ENCODE measurements at regions not wholly inside any gene's neighbourhood (a gene's known extent, or its start where the extent isn't known, plus 50 kb on each side); places are given as distances from the start of the nearest gene placed in this dataset.

GRCh38 chr5:2133080-2133479 is 250.4 kb upstream of the IRX4 start:
- no peaks in the 10 kb centered on the region for H3K36me3 ChIP-seq (ENCODE audit: control insufficient read depth, low read depth, low read length)
- H3K4me1 ChIP-seq (ENCODE audit: control insufficient read depth, low read depth, low read length) = no peaks in the 10 kb centered on the region
- no peaks in the 10 kb centered on the region for H3K27me3 ChIP-seq (ENCODE audit: control insufficient read depth, insufficient read depth, low read length)
- no peak overlapping the region for H3K9ac ChIP-seq (ENCODE audit: low read length)
- H3K4me3 ChIP-seq (ENCODE audit: low read length) = no peak overlapping the region
- no peak overlapping the region for H3K27ac ChIP-seq (ENCODE audit: low read length)
- H3K9me3 ChIP-seq (ENCODE audit: control insufficient read depth, low read depth, low read length) = no peaks in the 10 kb centered on the region

- no peak overlapping the region for H3K27ac ChIP-seq (ENCODE audit: low read length)
- no peak overlapping the region for H3K4me3 ChIP-seq (ENCODE audit: low read length)
- no peaks in the 10 kb centered on the region for H3K36me3 ChIP-seq (ENCODE audit: control insufficient read depth, low read depth, low read length)
- no peaks in the 10 kb centered on the region for H3K4me1 ChIP-seq (ENCODE audit: control insufficient read depth, low read depth, low read length)
- H3K27me3 ChIP-seq (ENCODE audit: control insufficient read depth, insufficient read depth, low read length) = no peaks in the 10 kb centered on the region
- H3K9ac ChIP-seq (ENCODE audit: low read length) = no peak overlapping the region
- H3K9me3 ChIP-seq (ENCODE audit: control insufficient read depth, low read depth, low read length) = no peaks in the 10 kb centered on the region
Observed at GRCh38 chr5:2132497-2132847, 249.7 kb upstream of the IRX4 start.

GRCh38 chr5:2131826-2132496 is 249.2 kb upstream of the IRX4 start:
- Histone ChIP-seq H3K4me3 (ENCODE audit: low read length) (no peak overlapping the region), H3K4me1 (ENCODE audit: control insufficient read depth, low read depth, low read length) (no peaks in the 10 kb centered on the region), H3K36me3 (ENCODE audit: control insufficient read depth, low read depth, low read length) (no peaks in the 10 kb centered on the region), H3K27ac (ENCODE audit: low read length) (no peak overlapping the region), H3K27me3 (ENCODE audit: control insufficient read depth, insufficient read depth, low read length) (no peaks in the 10 kb centered on the region), H3K9ac (ENCODE audit: low read length) (no peak overlapping the region), H3K9me3 (ENCODE audit: control insufficient read depth, low read depth, low read length) (no peaks in the 10 kb centered on the region)

GRCh38 chr5:2131196-2131595 is 248.5 kb upstream of the IRX4 start:
- Histone ChIP-seq H3K9ac (ENCODE audit: low read length) (no peak overlapping the region), H3K36me3 (ENCODE audit: control insufficient read depth, low read depth, low read length) (no peaks in the 10 kb centered on the region), H3K27ac (ENCODE audit: low read length) (no peak overlapping the region), H3K9me3 (ENCODE audit: control insufficient read depth, low read depth, low read length) (no peaks in the 10 kb centered on the region), H3K27me3 (ENCODE audit: control insufficient read depth, insufficient read depth, low read length) (no peaks in the 10 kb centered on the region), H3K4me3 (ENCODE audit: low read length) (no peak overlapping the region), H3K4me1 (ENCODE audit: control insufficient read depth, low read depth, low read length) (no peaks in the 10 kb centered on the region)

- H3K27me3 ChIP-seq (ENCODE audit: control insufficient read depth, insufficient read depth, low read length) = no peaks in the 10 kb centered on the region
Observed at GRCh38 chr5:2130361-2130760, 247.6 kb upstream of the IRX4 start.

GRCh38 chr5:2129568-2130272 is 247.0 kb upstream of the IRX4 start:
- H3K9me3 ChIP-seq (ENCODE audit: control insufficient read depth, low read depth, low read length) = no peaks in the 10 kb centered on the region
- no peak overlapping the region for H3K27ac ChIP-seq (ENCODE audit: low read length)
- H3K27me3 ChIP-seq (ENCODE audit: control insufficient read depth, insufficient read depth, low read length) = no peaks in the 10 kb centered on the region
- no peak overlapping the region for H3K9ac ChIP-seq (ENCODE audit: low read length)
- H3K36me3 ChIP-seq (ENCODE audit: control insufficient read depth, low read depth, low read length) = no peaks in the 10 kb centered on the region
- H3K4me3 ChIP-seq (ENCODE audit: low read length) = no peak overlapping the region
- no peaks in the 10 kb centered on the region for H3K4me1 ChIP-seq (ENCODE audit: control insufficient read depth, low read depth, low read length)

More at GRCh38 chr5:2130361-2130760, 247.6 kb upstream of the IRX4 start:
- Histone ChIP-seq H3K4me1 (ENCODE audit: control insufficient read depth, low read depth, low read length) (no peaks in the 10 kb centered on the region), H3K9ac (ENCODE audit: low read length) (no peak overlapping the region), H3K9me3 (ENCODE audit: control insufficient read depth, low read depth, low read length) (no peaks in the 10 kb centered on the region), H3K27ac (ENCODE audit: low read length) (no peak overlapping the region), H3K4me3 (ENCODE audit: low read length) (no peak overlapping the region), H3K36me3 (ENCODE audit: control insufficient read depth, low read depth, low read length) (no peaks in the 10 kb centered on the region)

- Histone ChIP-seq H3K9ac (ENCODE audit: low read length) (no peak overlapping the region), H3K4me1 (ENCODE audit: control insufficient read depth, low read depth, low read length) (no peaks in the 10 kb centered on the region), H3K27ac (ENCODE audit: low read length) (no peak overlapping the region), H3K27me3 (ENCODE audit: control insufficient read depth, insufficient read depth, low read length) (no peaks in the 10 kb centered on the region), H3K4me3 (ENCODE audit: low read length) (no peak overlapping the region), H3K36me3 (ENCODE audit: control insufficient read depth, low read depth, low read length) (no peaks in the 10 kb centered on the region), H3K9me3 (ENCODE audit: control insufficient read depth, low read depth, low read length) (no peaks in the 10 kb centered on the region)
Observed at GRCh38 chr5:2128686-2129355, 246.1 kb upstream of the IRX4 start.

DNA sequence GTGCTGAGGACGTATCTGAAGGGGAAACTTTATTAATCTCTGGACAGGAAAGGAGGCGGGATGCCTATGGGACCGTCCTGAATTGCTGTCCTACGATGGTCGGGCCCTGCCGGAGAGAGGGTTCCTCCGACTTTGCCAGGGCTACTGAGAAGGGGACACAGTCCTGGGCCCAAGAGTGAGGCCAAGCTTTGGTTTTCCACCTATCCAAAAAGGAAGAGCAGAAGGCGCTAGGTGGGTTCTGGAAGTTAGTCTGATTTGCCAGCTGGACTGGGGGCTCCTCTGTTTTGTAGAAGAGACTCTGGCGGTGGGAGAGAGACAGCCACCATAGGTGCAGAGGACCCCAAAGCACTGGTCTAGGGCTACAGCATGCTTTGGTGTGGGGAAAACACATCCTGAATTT is 243.8 kb upstream of the IRX4 start:
- Histone ChIP-seq H3K9me3 (ENCODE audit: control insufficient read depth, low read depth, low read length) (no peaks in the 10 kb centered on the region), H3K9ac (ENCODE audit: low read length) (no peak overlapping the region), H3K27me3 (ENCODE audit: control insufficient read depth, insufficient read depth, low read length) (no peaks in the 10 kb centered on the region), H3K4me3 (ENCODE audit: low read length) (no peak overlapping the region), H3K27ac (ENCODE audit: low read length) (no peak overlapping the region), H3K36me3 (ENCODE audit: control insufficient read depth, low read depth, low read length) (no peaks in the 10 kb centered on the region), H3K4me1 (ENCODE audit: control insufficient read depth, low read depth, low read length) (no peaks in the 10 kb centered on the region)

- Histone ChIP-seq H3K4me1 (ENCODE audit: control insufficient read depth, low read depth, low read length) (no peaks in the 10 kb centered on the region), H3K36me3 (ENCODE audit: control insufficient read depth, low read depth, low read length) (no peaks in the 10 kb centered on the region), H3K9me3 (ENCODE audit: control insufficient read depth, low read depth, low read length) (no peaks in the 10 kb centered on the region), H3K4me3 (ENCODE audit: low read length) (no peak overlapping the region), H3K9ac (ENCODE audit: low read length) (no peak overlapping the region), H3K27ac (ENCODE audit: low read length) (no peak overlapping the region), H3K27me3 (ENCODE audit: control insufficient read depth, insufficient read depth, low read length) (no peaks in the 10 kb centered on the region)
Observed at GRCh38 chr5:2125901-2126265, 243.2 kb upstream of the IRX4 start.

DNA sequence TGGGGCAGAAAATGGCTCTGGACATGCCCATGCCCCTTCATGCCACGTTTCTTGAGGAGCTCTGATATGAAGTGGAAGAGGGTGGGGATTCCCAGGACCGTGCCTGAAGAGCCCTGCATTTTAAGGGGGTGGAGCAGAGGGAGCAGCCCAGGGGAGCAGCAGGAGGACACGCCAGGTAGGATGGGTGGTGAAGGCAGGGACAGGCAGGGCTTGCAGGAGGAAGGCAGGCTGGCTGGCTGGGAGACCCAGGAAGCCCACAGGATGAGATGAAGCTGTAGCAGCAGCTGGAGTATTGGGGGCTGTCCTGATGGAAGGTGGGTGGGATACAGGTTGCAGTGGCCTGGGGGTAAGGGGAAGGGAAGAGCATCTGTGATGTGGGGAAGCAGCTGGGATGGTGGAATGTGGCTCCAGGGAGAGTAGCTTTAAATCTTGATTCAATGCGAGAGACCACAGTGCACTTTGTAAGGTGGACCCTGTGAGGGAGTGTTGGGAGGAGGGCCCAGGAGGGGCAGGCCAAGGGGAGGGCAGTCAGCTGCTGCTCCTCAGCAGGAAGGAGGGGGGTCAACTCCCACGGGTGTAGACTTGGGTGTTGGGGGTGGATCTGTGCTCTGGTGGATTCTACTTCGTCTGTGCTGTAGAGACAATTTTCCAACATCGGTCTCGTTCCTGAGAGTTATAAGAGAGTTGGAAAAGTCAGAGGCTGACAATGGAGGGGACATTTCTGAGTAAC is 242.6 kb upstream of the IRX4 start:
- Histone ChIP-seq H3K4me1 (ENCODE audit: control insufficient read depth, low read depth, low read length) (no peaks in the 10 kb centered on the region), H3K9ac (ENCODE audit: low read length) (no peak overlapping the region), H3K27ac (ENCODE audit: low read length) (no peak overlapping the region), H3K36me3 (ENCODE audit: control insufficient read depth, low read depth, low read length) (no peaks in the 10 kb centered on the region), H3K9me3 (ENCODE audit: control insufficient read depth, low read depth, low read length) (no peaks in the 10 kb centered on the region), H3K4me3 (ENCODE audit: low read length) (no peak overlapping the region), H3K27me3 (ENCODE audit: control insufficient read depth, insufficient read depth, low read length) (no peaks in the 10 kb centered on the region)

GRCh38 chr5:2124434-2125170 is 241.9 kb upstream of the IRX4 start:
- Histone ChIP-seq H3K36me3 (ENCODE audit: control insufficient read depth, low read depth, low read length) (no peaks in the 10 kb centered on the region), H3K4me3 (ENCODE audit: low read length) (no peak overlapping the region), H3K27ac (ENCODE audit: low read length) (no peak overlapping the region), H3K9ac (ENCODE audit: low read length) (no peak overlapping the region), H3K4me1 (ENCODE audit: control insufficient read depth, low read depth, low read length) (no peaks in the 10 kb centered on the region), H3K27me3 (ENCODE audit: control insufficient read depth, insufficient read depth, low read length) (no peaks in the 10 kb centered on the region), H3K9me3 (ENCODE audit: control insufficient read depth, low read depth, low read length) (no peaks in the 10 kb centered on the region)
